Stimulated activated CD4-positive, alpha-beta T cell treated with anti-CD3 and anti-CD28 coated beads, Interleukin-12 subunit alpha, Interleukin-12 subunit beta, amount 100 ng/mL, for 4 hours (primary cell): ENCODE measurements at regions not wholly inside any gene's neighbourhood (a gene's known extent, or its start where the extent isn't known, plus 50 kb on each side); places are given as distances from the start of the nearest gene placed in this dataset.

Experiments used
- DNase-seq: peaks from one replicate; pipeline ENCODE4 v3.0.0-alpha.2; 2020

DNA sequence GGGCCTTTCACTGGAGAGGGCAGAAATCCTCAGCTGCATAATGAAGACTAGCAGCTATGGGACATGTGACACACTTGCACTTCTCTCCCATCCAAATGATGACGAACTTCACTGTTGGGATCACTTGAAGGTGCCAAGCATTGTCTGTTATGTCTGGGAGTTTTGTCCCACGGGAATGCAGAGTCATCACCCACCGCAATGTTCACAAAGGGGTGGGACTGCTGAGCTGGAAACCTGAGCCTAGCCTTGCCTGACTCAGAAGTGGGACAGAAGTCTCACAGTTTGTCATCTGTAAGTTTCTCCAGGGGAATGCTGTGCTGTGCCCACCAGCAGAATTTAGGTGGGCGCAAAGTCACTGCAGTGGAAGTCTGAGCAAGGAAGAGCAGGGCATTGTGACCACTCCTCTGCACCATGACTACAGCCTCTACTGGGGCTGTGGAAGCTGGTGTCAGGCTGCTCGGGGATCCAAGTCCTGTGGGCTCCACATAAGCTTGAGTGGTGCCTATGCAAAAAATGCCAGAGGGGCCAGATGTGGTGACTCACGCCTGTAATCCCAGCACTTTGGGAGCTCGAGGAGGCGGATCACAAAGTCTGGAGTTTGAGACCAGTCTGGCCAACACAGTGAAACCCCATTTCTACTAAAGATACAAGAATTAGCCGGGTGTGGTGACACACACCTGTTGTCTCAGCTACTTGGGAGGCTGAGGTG, 472.0 kb upstream of the CNTNAP2 start:
- no peak for DNase-seq

- no peak for DNase-seq
Measured at GRCh38 chr7:145643981-145644380, 472.6 kb upstream of the CNTNAP2 start.

DNA sequence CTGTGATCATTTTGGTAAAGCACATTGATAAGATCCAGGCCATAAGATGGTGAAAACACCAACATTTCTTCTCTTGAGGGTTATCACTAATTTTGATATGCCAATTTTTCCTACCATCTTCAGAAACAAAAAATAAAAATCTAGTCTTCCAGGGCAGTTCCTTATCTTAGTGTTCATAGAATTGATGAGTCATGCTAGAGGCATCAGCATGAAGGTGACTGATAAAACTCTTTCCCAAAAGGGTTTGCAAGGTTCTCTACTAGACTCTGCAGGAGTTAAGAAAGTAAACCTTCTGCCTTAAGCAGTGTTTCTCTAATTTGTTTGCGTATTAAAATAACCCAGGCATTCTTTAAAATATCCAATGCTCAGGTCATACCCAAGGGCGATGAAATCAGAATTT, 483.1 kb upstream of the CNTNAP2 start:
- DNase-seq: no peak

- no peak for DNase-seq
Measured at GRCh38 chr7:145624618-145625017, 492.0 kb upstream of the CNTNAP2 start.

GRCh38 chr7:145605963-145606362, 510.6 kb upstream of the CNTNAP2 start:
- no peak for DNase-seq

DNA sequence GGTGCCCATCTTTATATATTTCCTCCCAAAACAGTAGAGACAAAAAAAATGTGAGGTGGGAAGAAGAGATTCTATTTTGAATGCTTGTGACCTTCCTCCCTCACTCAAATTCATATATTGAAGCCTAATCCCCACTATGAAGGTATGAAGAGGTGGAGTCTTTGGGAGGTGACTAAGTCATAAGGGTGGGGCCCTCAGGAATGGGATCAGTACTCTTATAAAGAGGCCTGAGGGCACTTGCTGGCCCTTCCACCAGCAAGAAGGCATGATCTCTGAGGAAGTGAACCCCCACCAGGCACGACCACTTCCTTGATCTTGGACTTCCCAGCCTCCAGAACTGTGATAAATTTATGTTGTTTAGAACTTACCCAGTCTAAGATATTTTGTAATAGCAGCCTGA, 517.2 kb upstream of the CNTNAP2 start:
- no peak for DNase-seq

- DNase-seq: no peak
Measured at GRCh38 chr7:145584401-145584800, 532.2 kb upstream of the CNTNAP2 start.

GRCh38 chr7:145582742-145583303, 533.8 kb upstream of the CNTNAP2 start:
- no peak for DNase-seq

DNA sequence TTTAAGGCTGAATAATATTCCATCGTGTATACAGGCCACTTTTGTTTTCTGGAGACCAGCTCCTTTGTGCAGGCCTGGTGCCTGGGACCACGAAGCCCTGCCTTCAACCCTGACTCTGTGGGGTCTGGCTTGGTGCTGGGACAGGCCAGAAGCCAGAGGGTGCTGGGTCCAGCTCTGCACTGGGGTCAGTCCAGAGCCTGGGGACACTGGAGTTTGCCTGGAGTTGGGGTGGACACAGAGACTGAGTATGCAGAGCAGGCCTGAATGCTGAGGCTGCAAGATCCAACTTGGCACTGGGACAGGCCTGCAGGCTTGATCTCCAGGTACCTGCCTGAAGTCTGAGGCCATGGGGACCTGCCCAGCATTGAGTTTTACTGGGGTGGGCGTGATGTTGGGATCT, 558.8 kb upstream of the CNTNAP2 start:
- DNase-seq: no peak

DNA sequence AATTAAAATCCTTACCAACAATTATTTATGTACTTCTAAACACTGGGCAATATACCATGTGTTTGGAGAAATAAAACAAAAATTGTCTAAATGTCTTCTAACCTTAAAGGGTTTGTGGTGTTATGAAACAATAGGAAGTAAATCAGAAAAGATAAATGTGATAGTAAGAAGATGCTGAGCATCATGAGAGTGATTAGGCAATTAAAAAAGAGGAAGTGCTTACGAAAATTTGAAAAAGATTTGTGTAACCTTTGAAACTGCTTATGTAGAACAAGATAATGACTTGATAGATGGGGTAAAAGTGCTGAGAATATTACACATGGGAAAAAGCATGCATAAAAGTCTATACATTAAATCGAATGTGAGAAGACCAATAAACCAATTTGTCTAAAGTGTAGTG, 573.4 kb upstream of the CNTNAP2 start:
- no peak for DNase-seq

DNA sequence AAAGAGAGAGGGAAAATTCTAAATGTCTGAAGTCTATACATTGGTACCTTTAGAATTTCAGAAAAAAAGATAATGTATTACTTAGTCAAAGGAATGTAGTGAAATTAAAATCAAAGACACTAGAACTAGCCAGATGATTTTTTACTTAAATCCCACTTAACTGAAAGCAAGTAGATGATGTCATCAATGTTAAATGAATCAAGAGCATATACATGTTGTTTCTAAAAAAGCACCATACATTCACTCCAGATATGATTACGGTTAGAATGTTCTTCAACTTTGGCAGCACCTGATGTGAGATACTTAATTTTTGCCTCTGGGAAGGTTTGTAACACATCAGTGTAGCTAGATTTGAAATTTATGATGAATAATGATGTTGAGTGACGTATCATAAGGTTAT, 576.7 kb upstream of the CNTNAP2 start:
- no peak for DNase-seq

DNA sequence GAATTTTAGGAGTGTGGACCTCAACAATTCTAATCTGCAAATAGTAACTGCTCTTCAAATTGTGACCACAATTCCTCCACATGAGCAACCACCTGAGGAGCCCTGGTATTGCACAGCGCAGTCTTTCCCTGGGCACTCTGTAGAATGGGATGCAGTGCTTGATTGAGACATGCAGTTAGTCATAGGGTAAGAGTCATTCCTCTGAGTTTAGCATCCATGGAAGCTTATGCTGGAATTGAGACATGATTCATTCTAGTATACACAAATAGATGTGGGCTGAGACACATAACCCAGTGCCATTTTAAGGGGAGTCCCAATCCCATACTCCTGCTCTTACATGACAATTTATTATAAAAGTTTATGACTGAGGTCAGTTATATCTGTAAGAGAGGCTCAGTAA, 582.3 kb upstream of the CNTNAP2 start:
- DNase-seq: no peak

DNA sequence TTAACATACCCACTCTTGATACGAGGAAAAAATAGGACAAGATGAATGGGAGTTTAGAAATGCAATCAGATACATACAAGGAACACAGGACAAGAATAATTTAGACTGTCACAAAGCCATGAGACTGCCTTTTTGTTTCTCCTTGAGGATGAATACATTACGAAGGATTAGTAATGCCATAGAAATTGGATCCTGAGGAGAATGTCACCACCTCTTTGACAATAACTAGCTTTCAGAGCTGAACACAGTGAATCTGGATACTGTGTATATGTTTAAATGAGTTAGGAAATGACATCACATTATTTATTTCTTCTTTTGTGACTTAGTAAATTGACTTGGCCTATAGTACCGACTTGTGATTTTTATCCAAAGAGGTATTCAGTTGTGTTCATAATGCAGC, 596.3 kb upstream of the CNTNAP2 start:
- DNase-seq: no peak

DNA sequence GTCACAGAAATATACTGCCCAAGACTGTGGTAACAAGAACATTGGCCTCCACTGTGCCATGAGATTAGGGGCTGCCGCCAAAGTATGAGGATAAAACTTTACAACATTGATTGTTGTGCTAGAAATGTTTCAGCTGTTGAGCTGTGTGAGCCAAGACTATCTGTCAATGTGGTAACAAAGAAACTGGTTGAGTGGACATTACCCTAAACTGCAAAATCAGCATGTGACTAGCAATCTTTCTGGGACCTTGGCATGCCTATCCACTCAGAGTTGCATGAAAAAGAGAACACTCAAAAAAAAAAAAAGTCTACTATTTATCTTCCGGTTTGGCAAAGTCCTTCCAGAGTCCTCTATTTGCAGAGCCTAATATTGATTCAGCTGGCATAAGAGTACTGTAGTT, 605.6 kb upstream of the CNTNAP2 start:
- DNase-seq: no peak

- no peak for DNase-seq
Measured at GRCh38 chr7:145497911-145498525, 618.6 kb upstream of the CNTNAP2 start.

DNA sequence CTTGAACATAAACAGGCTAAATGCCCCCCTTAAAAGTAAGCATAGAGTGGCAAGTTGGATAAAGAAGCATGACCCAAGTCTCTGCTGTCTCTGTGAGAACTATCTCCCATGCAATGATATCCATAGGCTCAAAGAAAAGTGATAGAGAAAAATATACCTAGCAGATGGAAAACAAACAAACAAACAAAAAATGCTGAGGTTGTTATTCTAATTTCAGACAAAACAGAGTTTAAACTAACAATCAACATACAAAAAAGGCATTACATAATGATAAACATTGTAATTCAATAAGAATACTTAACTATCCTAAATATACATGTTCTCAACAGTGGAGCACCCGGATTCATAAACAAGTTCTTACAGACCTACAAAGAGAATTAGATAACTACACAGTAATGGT, 626.2 kb upstream of the CNTNAP2 start:
- no peak for DNase-seq

- no peak for DNase-seq
Measured at GRCh38 chr7:145489609-145490008, 627.0 kb upstream of the CNTNAP2 start.

DNA sequence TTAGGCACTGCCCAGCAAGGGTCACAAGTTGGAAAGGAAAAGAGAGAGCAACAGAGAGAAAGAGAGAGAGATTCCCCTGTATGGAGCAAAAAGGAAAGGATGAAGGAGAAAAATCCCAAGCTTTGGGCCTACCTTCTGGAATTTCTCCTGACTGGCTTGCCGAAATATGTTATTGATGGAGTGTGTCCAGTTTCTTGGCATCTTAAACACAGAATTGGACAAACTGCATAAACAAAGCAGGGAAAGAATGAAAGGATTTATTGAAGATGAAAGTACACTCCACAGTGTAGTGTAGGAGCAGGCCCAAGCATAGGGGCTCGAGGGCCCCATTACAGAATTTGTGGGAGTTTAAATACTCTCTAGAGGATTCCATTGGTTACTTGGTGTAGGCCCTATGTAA, 627.8 kb upstream of the CNTNAP2 start:
- no peak for DNase-seq

DNA sequence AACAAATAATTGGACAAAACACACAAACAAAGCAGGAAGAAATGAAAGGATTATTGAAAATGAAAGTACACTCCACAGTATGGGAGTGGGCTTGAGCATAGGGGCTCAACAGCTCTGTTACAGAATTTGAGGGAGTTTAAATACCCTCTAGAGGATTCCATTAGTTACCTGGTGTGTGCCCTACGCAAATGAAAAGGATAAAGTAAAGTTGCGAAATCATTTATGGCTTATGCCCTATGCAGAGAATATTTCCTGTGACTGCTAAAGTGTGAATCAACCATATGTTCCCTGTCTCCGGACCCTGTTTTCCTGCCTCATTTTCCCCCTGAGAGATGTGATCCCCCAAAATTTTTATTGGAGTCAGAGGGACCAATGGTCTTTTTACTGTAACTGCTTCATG, 634.6 kb upstream of the CNTNAP2 start:
- no peak for DNase-seq

DNA sequence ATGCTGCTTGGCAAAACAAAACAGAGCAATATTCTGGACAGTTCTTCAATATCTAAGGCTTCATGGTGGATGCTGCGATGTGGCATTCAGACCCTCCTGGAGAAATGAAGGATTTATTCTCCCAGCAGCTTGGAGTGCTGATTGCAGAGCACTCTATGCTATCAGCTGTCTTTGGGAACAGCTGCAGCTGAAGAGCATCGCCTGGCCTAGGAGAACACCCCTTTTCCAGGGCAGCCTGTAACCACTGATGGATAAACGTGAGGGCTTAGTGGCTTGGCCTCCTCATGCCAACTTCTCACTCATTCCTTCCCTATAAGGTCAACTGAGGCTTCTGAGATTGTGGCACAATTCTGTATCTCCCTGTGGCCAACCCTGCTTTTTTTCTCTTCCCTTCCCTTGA, 638.1 kb upstream of the CNTNAP2 start:
- DNase-seq: no peak

- DNase-seq: no peak
Measured at GRCh38 chr7:145474009-145474686, 638.3 kb upstream of the TPK1 start.

DNA sequence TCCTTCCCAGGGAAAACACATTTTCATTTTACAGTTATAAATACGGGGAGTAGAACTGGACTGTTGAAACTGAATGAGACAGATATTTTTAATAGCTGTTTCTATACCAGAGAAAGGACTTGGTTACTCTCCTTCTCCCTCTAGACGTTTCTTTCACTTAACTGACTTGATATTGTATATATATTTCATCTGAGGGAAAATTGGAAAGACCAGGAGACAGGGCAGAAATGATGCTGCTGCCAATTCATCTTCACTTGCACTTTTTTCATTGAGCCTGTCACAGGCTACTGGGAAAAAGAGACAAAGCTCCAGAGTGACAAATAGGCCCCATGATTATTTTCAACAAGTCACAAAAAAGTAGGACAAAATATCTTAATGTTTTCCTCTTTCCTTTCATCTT, 636.0 kb upstream of the TPK1 start:
- no peak for DNase-seq

DNA sequence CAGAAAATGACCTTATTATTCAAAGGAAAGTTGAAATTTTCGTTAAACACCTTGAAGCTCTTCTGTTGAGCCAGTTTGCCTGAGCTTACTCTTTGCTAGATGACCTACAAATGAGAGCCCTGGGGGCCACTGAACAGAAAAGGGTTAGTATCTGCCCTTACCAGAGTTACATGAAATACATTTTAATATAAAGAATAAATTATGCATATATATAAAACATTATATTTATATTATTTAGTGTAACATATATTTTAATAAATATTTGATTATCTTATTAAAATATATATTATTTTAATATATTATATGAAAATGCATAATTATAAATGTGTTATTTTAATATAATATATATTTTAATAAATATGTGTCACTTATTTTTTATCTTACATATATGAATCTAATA, 628.4 kb upstream of the TPK1 start:
- DNase-seq: no peak

DNA sequence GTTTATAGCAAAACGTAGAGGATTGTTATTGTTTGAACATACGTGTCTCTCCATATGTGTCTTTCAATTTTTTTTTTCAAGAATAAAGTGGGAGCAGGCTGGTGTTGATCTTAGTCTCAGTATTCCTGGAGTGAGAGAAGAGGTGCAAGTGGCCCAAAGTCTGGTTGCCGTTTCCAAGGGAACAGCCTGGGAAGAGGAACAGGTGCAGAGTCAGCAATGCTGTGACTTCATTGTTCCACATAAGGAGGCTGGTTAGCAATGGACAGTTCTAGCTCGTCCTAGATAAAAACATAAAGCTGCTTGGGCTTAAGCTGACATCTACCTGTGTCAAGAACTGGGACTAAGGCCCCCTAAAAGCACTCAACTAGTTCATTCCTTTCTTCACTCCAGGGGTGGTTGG, 626.6 kb upstream of the TPK1 start:
- no peak for DNase-seq
